ENCODE measurements at regions not wholly inside any gene's neighbourhood (a gene's known extent, or its start where the extent isn't known, plus 50 kb on each side); places are given as distances from the start of the nearest gene placed in this dataset.

DNA sequence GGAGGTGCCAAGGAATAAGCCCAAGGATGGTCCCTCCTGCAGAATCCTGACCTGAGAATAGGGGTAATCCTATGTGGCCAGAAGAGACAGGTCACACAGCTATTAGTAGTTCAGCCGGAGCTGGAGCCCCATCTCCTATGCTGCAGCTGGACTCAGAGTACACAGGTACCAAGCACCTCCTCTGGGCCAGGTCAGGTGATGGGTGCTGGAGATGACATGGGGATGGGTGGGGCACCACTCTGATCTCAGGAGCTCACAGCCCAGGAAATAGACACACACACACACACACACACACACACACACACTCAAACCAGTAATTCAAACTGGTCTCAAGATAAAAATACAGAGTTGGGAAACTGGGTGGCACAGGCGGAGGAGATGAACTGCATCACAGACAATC is 54.2 kb upstream of the SSBP3 start:
- TF ChIP-seq, protein P1, sequence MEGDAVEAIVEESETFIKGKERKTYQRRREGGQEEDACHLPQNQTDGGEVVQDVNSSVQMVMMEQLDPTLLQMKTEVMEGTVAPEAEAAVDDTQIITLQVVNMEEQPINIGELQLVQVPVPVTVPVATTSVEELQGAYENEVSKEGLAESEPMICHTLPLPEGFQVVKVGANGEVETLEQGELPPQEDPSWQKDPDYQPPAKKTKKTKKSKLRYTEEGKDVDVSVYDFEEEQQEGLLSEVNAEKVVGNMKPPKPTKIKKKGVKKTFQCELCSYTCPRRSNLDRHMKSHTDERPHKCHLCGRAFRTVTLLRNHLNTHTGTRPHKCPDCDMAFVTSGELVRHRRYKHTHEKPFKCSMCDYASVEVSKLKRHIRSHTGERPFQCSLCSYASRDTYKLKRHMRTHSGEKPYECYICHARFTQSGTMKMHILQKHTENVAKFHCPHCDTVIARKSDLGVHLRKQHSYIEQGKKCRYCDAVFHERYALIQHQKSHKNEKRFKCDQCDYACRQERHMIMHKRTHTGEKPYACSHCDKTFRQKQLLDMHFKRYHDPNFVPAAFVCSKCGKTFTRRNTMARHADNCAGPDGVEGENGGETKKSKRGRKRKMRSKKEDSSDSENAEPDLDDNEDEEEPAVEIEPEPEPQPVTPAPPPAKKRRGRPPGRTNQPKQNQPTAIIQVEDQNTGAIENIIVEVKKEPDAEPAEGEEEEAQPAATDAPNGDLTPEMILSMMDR (IDR thresholded peaks at IDR 0.05), result no peak
- TF ChIP-seq POLR2A (IDR thresholded peaks at IDR 0.05), result no peak
